ENCODE measurements at regions not wholly inside any gene's neighbourhood (a gene's known extent, or its start where the extent isn't known, plus 50 kb on each side); places are given as distances from the start of the nearest gene placed in this dataset.

GRCh38 chr2:118265873-118266455 is 177.7 kb downstream of the INSIG2 start:
- FAIRE-seq = no peak

- FAIRE-seq = no peak
Measured at GRCh38 chr2:118264232-118264990, 176.1 kb downstream of the INSIG2 start.

GRCh38 chr2:118257696-118258095 is 169.4 kb downstream of the INSIG2 start:
- no peak for FAIRE-seq

- FAIRE-seq = no peak
Measured at GRCh38 chr2:118255771-118256372, 167.6 kb downstream of the INSIG2 start.

- no peak for FAIRE-seq
Measured at GRCh38 chr2:118255301-118255700, 167.0 kb downstream of the INSIG2 start.

- FAIRE-seq = no peak
Measured at GRCh38 chr2:118254116-118254515, 165.8 kb downstream of the INSIG2 start.

GRCh38 chr2:118251427-118251826 is 163.2 kb downstream of the INSIG2 start:
- FAIRE-seq = no peak

GRCh38 chr2:118250463-118250862 is 162.2 kb downstream of the INSIG2 start:
- no peak for FAIRE-seq

DNA sequence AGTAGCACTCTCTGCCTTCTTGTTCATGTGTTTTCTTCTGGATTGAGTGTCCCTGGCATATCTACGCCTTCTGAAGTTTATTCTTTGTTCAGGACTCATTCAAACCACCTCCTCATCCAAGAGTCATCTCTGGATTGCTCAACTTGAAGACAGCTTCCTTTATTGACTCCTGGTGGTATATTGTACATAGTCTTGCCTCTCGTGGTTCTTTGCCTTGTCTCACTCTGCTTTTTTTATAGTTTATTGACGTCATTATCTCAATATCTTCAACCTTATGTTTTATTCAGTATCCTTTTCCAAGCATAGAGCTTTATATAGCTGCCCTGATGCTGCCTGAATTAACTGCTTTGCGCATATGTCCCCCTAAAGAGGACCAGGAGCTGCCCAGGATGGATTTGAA is 161.7 kb downstream of the INSIG2 start:
- FAIRE-seq = no peak

DNA sequence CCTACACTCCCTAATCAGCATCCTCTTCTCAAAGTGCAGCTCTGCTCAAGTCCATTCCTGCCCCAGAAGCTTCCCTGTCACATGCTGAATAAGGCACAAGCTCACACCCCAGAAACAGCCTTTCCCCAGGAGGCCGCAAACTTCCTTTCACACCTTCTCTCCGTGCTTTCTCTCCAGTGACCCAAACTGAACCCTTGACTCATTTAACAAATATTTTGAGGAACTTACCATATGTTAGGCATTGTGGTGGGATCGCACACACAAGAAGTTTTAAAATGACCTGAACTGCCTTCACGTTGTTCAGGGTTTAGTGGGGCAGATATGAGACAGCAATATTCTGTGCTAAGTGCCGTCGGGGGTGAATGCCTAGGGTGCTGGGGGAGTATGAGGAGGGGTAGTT is 161.3 kb downstream of the INSIG2 start:
- FAIRE-seq = no peak

- no peak for FAIRE-seq
Measured at GRCh38 chr2:118246726-118247125, 158.5 kb downstream of the INSIG2 start.

DNA sequence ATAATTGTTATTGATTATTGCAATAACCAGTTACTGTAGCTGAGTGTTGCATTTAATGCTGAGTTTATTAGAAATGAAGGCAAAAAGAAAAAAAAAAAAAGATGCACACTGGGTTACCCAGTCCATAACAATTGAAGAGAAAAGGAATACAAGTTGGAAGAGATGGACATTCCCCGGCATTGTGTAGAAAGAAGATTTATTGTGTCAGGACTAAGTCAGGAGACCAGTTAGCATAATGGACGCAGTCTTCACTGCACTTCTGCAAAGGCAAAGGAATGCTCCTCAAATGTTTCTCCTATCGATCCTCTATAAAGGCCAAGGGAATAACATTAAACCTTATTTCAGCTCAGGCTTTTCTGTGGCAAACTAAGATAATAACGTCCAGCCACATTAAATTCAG is 157.8 kb downstream of the INSIG2 start:
- FAIRE-seq = no peak

DNA sequence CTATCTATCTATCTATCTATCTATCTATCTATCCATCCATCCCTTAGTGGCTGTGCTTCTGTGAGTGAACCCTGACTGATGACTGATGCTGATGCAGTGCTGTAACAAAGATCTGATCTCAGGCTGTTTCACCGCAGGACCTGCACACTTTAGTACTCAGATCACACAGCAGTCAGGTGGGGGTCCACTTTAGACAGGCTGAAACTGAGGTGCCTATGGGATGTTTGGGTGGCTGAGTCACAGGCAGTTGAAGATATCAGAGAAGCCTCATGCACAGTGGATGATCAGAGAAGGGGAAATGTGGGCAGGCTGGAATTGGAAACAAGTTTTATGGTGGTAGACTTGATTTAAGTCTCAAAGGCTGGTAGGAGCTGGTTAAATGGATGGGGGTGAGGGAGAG is 156.4 kb downstream of the INSIG2 start:
- no peak for FAIRE-seq

GRCh38 chr2:118243031-118243430 is 154.8 kb downstream of the INSIG2 start:
- no peak for FAIRE-seq

GRCh38 chr2:118242216-118242615 is 153.9 kb downstream of the INSIG2 start:
- FAIRE-seq = no peak

DNA sequence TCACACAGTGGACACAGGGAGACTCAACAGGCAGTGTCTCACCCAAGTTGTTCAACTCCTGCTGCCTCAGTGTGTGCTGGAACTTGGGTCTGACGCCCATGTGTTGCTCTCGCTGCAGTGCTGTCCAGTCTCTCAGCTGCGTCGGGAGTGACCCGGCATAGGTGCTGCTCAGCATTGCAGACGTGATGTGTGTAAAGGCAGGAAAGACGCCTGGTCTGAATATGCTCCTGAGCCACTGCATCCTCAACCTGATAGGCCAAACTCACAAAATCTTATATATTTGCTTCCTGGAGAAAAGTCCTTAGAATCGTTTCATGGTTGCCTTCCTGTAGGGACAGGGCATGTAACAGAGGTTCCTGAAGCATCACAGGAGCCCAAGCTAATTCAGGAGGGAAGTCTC is 152.9 kb downstream of the INSIG2 start:
- no peak for FAIRE-seq

- no peak for FAIRE-seq
Measured at GRCh38 chr2:118240276-118240675, 152.0 kb downstream of the INSIG2 start.

- no peak for FAIRE-seq
Measured at GRCh38 chr2:118239284-118239683, 151.0 kb downstream of the INSIG2 start.

DNA sequence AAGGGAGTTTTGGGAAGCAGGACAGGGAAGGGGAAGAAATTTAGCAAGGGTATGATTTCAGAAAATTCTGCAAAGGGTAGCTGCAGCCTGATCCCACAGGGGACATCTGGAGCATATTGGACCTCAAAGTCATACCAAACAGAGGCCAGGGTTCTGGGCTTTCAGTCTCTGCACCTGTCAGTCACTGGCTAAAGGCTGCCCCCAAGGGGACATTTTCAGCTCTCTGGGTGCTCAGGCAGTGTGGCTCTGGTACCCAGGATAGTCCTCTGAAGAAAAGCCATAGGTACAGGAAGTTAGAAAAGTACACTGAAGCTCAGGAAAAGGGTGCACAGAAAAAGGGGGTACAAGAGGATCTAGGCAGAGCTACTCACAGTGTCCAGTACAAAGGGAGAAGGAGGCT is 149.2 kb downstream of the INSIG2 start:
- no peak for FAIRE-seq

GRCh38 chr2:118232796-118233195 is 144.5 kb downstream of the INSIG2 start:
- no peak for FAIRE-seq

- no peak for FAIRE-seq
Measured at GRCh38 chr2:118232391-118232790, 144.1 kb downstream of the INSIG2 start.

GRCh38 chr2:118231759-118232158 is 143.5 kb downstream of the INSIG2 start:
- FAIRE-seq = no peak

GRCh38 chr2:118227698-118228508 is 139.6 kb downstream of the INSIG2 start:
- no peak for FAIRE-seq

- no peak for FAIRE-seq
Measured at GRCh38 chr2:118225666-118226065, 137.4 kb downstream of the INSIG2 start.
